GM12878 (cell line): ENCODE measurements at regions not wholly inside any gene's neighbourhood (a gene's known extent, or its start where the extent isn't known, plus 50 kb on each side); places are given as distances from the start of the nearest gene placed in this dataset.

Source experiments
- ATAC-seq: fragments of 200-7000 bp; cut with Tn5 transposase; 3 replicates; pipeline ENCODE4 v1.9.1; 2020; ENCODE audit warnings: mild to moderate bottlenecking, moderate library complexity
- BruUV-seq: library from RNA; stranded (reverse); fragments of 400-500 nt; replicated peaks from 2 replicates; lab custom pipeline; 2021; lab: Mats Ljungman, UMichigan
- CTCF ChIA-PET: fragments of 300-600 bp; sonication (Branson Sonifier 250); formaldehyde crosslinking; extraction: SDS; loops from one replicate; lab custom pipeline; 2021; ENCODE audit warnings: inconsistent platforms; lab: Yijun Ruan, JAX
- POLR2A ChIA-PET: fragments of 350-600 bp; formaldehyde crosslinking; extraction: SDS; loops from one replicate; lab custom pipeline; 2021; ENCODE audit warnings: inconsistent platforms; lab: Charles Lee
- RAD21 ChIA-PET: fragments of 300-600 bp; sonication (Branson Sonifier 250); formaldehyde crosslinking; loops from one replicate; lab custom pipeline; 2023; ENCODE audit warnings: antibody characterized with exemption; ENCODE audit not compliant: unreplicated experiment; lab: Charles Lee
- SMC1A ChIA-PET: fragments of 300-600 bp; sonication (Branson Sonifier 250); formaldehyde crosslinking; loops from one replicate; lab custom pipeline; 2023; ENCODE audit not compliant: unreplicated experiment, uncharacterized antibody; lab: Charles Lee
- DNase-seq: peaks from one replicate; pipeline ENCODE4 v3.0.0-alpha.2; 2011; ENCODE audit warnings: low read depth, low spot score
- FAIRE-seq: peaks from 3 replicates; lab custom pipeline; 2011; peaks lifted over from hg19 to GRCh38; lab: Jason Lieb, UNC
- H2AFZ ChIP-seq: 2 replicates; pipeline ENCODE4 v1.6.0; 2011; ENCODE audit warnings: low read depth, low read length, control low read depth; ENCODE audit not compliant: control insufficient read depth
- H3K27ac ChIP-seq: 2 replicates; pipeline ENCODE4 v1.5.1; 2011; ENCODE audit warnings: control low read depth; ENCODE audit not compliant: control insufficient read depth, insufficient read depth
- H3K27me3 ChIP-seq, 2 experiments: replicated peaks in 1 of 2; 2 replicates each; pipeline versions ENCODE4 v1.6.0 to v1.6.1; 2011; ENCODE audit warnings: low read length in 1 of 2; ENCODE audit not compliant: control insufficient read depth in 2 of 2, insufficient read depth in 2 of 2
- H3K36me3 ChIP-seq, 2 experiments: 2 replicates each; pipeline ENCODE4 v1.5.1; 2011; ENCODE audit warnings: low read length in 1 of 2; ENCODE audit not compliant: control insufficient read depth in 2 of 2, insufficient read depth in 2 of 2
- H3K4me1 ChIP-seq: 2 replicates; pipeline ENCODE4 v1.6.1; 2011; ENCODE audit warnings: mild to moderate bottlenecking, low read length, moderate library complexity, mixed read lengths; ENCODE audit not compliant: control insufficient read depth, insufficient read depth
- H3K4me2 ChIP-seq: 2 replicates; pipeline ENCODE4 v1.6.0; 2011; ENCODE audit warnings: control low read depth; ENCODE audit not compliant: control insufficient read depth, insufficient read depth
- H3K4me3 ChIP-seq: fragments of 200-600 bp; sonication (generic); 2 replicates; pipeline ENCODE4 v1.5.1; 2016
- H3K79me2 ChIP-seq: 2 replicates; pipeline ENCODE4 v1.6.0; 2011; ENCODE audit warnings: low read length; ENCODE audit not compliant: control insufficient read depth, insufficient read depth
- H3K9ac ChIP-seq: 2 replicates; pipeline ENCODE4 v1.8.0; 2011; ENCODE audit warnings: low read length, control low read depth, mixed read lengths; ENCODE audit not compliant: control insufficient read depth, insufficient read depth
- H3K9me3 ChIP-seq: replicated peaks from 3 replicates; pipeline ENCODE4 v1.5.1; 2011; ENCODE audit warnings: mild to moderate bottlenecking, low read length; ENCODE audit not compliant: control insufficient read depth, insufficient read depth
- H4K20me1 ChIP-seq: 2 replicates; pipeline ENCODE4 v1.6.0; 2011; ENCODE audit not compliant: control insufficient read depth, insufficient read depth
- BMI1 ChIP-seq: fragments of 450-650 bp; IDR thresholded peaks from 2 replicates; pipeline ENCODE4 v1.6.1; 2016; ENCODE audit warnings: mild to moderate bottlenecking, moderate library complexity, borderline replicate concordance
- EED ChIP-seq: sonication (generic); IDR thresholded peaks from 2 replicates; pipeline ENCODE4 v1.6.1; 2016; ENCODE audit warnings: antibody characterized with exemption, low read depth
- ELK1 ChIP-seq: IDR thresholded peaks from 2 replicates; pipeline ENCODE4 v1.6.1; 2012; ENCODE audit warnings: low read depth, low read length, improper control_type of control experiment
- HDAC2 ChIP-seq: fragments of 200-600 bp; sonication (generic); IDR thresholded peaks from 2 replicates; pipeline ENCODE4 v1.6.1; 2017
- RCOR1 ChIP-seq: conservative IDR thresholded peaks from 2 replicates; pipeline ENCODE4 v1.6.1; 2012; ENCODE audit warnings: low read depth, low read length, improper control_type of control experiment
- SKIL ChIP-seq: fragments of 450-650 bp; IDR thresholded peaks from 2 replicates; pipeline ENCODE4 v1.6.1; 2017; ENCODE audit warnings: mild to moderate bottlenecking, low read depth, inconsistent platforms; ENCODE audit not compliant: poor library complexity, severe bottlenecking
- ZBED1 ChIP-seq: IDR thresholded peaks from 2 replicates; pipeline ENCODE4 v1.6.1; 2016; ENCODE audit warnings: borderline replicate concordance
- WGBS: methylation state at CpG from one replicate; pipeline ENCODE4 v1.1.6; 2016; ENCODE audit warnings: low lambda C conversion rate; ENCODE audit not compliant: insufficient replicate concordance, insufficient coverage; ENCODE audit errors: missing lambda C conversion rate; 5-methylcytosine and 5-hydroxymethylcytosine counted together
- in situ Hi-C: fragments of 300-500 bp; cut with MboI; formaldehyde crosslinking; loops from 9 replicates; pipeline ENCODE4 v1.14.3; 2018; ENCODE audit warnings: mixed read lengths
- intact Hi-C: fragments of 100-400 bp; cut with micrococcal nuclease; formaldehyde crosslinking; loops from one replicate; pipeline ENCODE4 v1.14.2; 2022; ENCODE audit not compliant: unreplicated experiment

- TF ChIP-seq BMI1 (no peak), EED (no peak), SKIL (no peak), RCOR1 (no peak)
Observed at GRCh38 chr2:204280262-204280668, 265.0 kb upstream of the PARD3B start (continued).

- RAD21 ChIA-PET = no interaction called here
- H3K79me2 ChIP-seq = no peaks in the 10 kb centered on the region
- TF ChIP-seq ELK1 = no peak
- TF ChIP-seq ZBED1 = no peak
- TF ChIP-seq HDAC2 = no peak
- no peaks in the 10 kb centered on the region; a peak in 1 of 4 replicates for H3K27me3 ChIP-seq
- CTCF ChIA-PET = interaction anchor here (1.0 kb wide), 1 partner anchor 19 kb away, joined by 5 read pairs; no protein-coding TSS in a partner anchor
- no peak overlapping the region for H2AFZ ChIP-seq
- no peak overlapping the region for H3K9ac ChIP-seq
- H3K36me3 ChIP-seq = no peaks in the 10 kb centered on the region
- no TSS peak for BruUV-seq
- DNase-seq (no peak), ATAC-seq (no peak), FAIRE-seq (no peak)
- no peak overlapping the region for H3K4me2 ChIP-seq
- no peaks in the 10 kb centered on the region for H3K4me1 ChIP-seq
- intact Hi-C loops = no loop called here
- 71% methylated on average over 3 of the region's 3 CpGs for WGBS
- no peaks in the 10 kb centered on the region for H3K9me3 ChIP-seq
- H3K4me3 ChIP-seq = no peak overlapping the region
- H4K20me1 ChIP-seq = no peaks in the 10 kb centered on the region
- H3K27ac ChIP-seq = no peak overlapping the region
- SMC1A ChIA-PET = no interaction called here
- POLR2A ChIA-PET = no interaction called here
- in situ Hi-C loops = no loop called here
Observed at GRCh38 chr2:204282081-204282480, 263.2 kb upstream of the PARD3B start.
